ENCODE measurements at regions not wholly inside any gene's neighbourhood (a gene's known extent, or its start where the extent isn't known, plus 50 kb on each side); places are given as distances from the start of the nearest gene placed in this dataset.

DNA sequence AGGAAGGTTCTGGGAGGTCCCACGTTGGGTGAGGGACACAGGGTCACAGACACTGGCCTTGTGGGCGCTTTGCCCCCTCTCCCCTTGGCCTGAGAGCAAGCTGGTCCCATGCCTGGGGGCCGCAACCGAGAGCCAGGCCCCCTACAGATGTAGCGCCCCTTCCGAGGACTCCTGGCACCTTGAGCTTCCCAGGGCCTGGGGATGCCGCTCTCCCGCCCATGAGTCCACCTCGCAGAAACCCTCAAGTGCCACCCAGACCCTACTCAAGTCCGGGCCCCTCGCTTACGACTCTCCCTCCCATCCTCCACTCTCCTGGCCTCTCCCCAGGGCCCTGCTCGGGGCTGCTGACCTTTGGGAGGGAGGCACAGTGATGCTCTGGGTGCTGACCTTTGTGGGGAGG is 204.0 kb downstream of the BRD1 start:
- Mint-ChIP-seq H3K36me3 (ENCODE audit: low read depth) (no peaks in the 10 kb centered on the region), H3K9me3 (no peaks in the 10 kb centered on the region), H3K27ac (ENCODE audit: unreplicated experiment) (no peak overlapping the region), H3K4me3 (no peak overlapping the region), H3K27me3 (ENCODE audit: low read depth) (peaks cover 32% of the 10 kb centered on the region), H3K4me1 (peaks cover 8% of the 10 kb centered on the region)
- DNase-seq (ENCODE audit: low read depth, low spot score): no peak
- TF ChIP-seq CTCF (conservative IDR thresholded peaks at IDR 0.05): no peak

GRCh38 chr22:49623176-49623575 is 204.5 kb downstream of the BRD1 start:
- no peak for TF ChIP-seq CTCF (conservative IDR thresholded peaks at IDR 0.05)
- peaks cover 29% of the 10 kb centered on the region for H3K27me3 Mint-ChIP-seq (ENCODE audit: low read depth)
- H3K27ac Mint-ChIP-seq (ENCODE audit: unreplicated experiment): no peak overlapping the region
- no peak overlapping the region for H3K4me3 Mint-ChIP-seq
- no peaks in the 10 kb centered on the region for H3K36me3 Mint-ChIP-seq (ENCODE audit: low read depth)
- DNase-seq (ENCODE audit: low read depth, low spot score): no peak
- peaks cover 3% of the 10 kb centered on the region for H3K4me1 Mint-ChIP-seq
- H3K9me3 Mint-ChIP-seq: no peaks in the 10 kb centered on the region

- no peak for DNase-seq (ENCODE audit: low read depth, low spot score)
- Mint-ChIP-seq H3K9me3 (no peaks in the 10 kb centered on the region), H3K27me3 (ENCODE audit: low read depth) (peaks cover 26% of the 10 kb centered on the region), H3K4me3 (no peak overlapping the region), H3K36me3 (ENCODE audit: low read depth) (no peaks in the 10 kb centered on the region), H3K27ac (ENCODE audit: unreplicated experiment) (peak overlapping the region; percentile 27), H3K4me1 (no peaks in the 10 kb centered on the region)
- no peak for TF ChIP-seq CTCF (conservative IDR thresholded peaks at IDR 0.05)
Observed at GRCh38 chr22:49622241-49623105, 205.2 kb downstream of the BRD1 start.

DNA sequence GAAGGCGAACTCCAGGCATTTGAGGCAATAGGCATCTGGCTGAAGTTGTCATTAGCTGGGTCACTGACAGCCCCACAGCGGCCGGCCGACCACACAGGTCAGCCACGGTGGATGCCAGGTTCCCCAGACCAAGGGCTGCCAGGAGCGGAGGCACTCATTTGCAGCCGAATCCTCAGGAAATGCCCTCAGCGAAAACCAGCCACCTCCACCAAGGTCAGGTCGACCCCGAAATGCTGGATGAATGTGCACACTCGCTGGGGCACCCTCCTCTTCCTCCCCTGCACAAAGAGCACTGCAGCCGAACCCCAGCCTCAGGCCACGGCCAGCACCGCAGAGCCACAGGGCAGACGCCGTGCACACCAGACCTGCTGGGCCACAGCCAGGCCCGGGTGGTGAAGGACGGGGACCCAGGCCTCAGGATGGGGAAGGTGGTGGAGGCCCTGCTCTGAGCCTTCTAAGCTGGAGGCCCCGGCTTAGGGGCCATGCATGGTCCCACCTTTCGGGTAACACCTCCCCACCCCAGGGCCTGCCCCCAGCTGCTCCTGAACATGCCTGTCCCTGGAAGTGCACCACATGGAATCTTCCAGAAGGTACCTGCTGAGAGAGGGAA is 206.0 kb downstream of the BRD1 start:
- no peak for TF ChIP-seq CTCF (conservative IDR thresholded peaks at IDR 0.05)
- Mint-ChIP-seq H3K4me3 (no peak overlapping the region), H3K9me3 (no peaks in the 10 kb centered on the region), H3K4me1 (no peaks in the 10 kb centered on the region), H3K27me3 (ENCODE audit: low read depth) (peaks cover 24% of the 10 kb centered on the region), H3K27ac (ENCODE audit: unreplicated experiment) (peak overlapping the region; percentile 27), H3K36me3 (ENCODE audit: low read depth) (no peaks in the 10 kb centered on the region)
- DNase-seq (ENCODE audit: low read depth, low spot score): no peak

DNA sequence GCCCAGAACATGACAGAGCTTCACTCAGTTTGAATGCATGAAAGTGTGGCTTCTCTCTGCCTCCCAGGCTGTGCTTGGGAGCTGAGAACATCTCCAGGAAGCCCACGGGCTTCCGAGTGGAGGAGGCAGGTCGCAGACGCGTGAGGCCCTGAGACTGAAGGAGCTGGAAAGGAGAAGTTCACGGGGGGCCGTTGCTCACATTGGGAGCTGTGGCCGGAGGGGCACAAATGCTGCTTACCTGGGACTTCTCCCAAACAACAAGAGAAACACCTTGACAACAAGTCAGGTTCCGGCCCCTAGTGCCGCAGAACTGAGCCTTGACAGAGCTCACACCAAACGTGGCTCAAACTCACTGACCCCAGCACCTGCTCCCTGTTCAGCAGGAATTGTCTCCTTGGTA is 207.0 kb downstream of the BRD1 start:
- no peaks in the 10 kb centered on the region for H3K4me1 Mint-ChIP-seq
- no peaks in the 10 kb centered on the region for H3K9me3 Mint-ChIP-seq
- DNase-seq (ENCODE audit: low read depth, low spot score): no peak
- H3K27ac Mint-ChIP-seq (ENCODE audit: unreplicated experiment): no peak overlapping the region
- no peak overlapping the region for H3K4me3 Mint-ChIP-seq
- H3K27me3 Mint-ChIP-seq (ENCODE audit: low read depth): peaks cover 20% of the 10 kb centered on the region
- no peak for TF ChIP-seq CTCF (conservative IDR thresholded peaks at IDR 0.05)
- H3K36me3 Mint-ChIP-seq (ENCODE audit: low read depth): no peaks in the 10 kb centered on the region

Data from neural crest cell (in vitro differentiated cells).